ENCODE measurements at regions not wholly inside any gene's neighbourhood (a gene's known extent, or its start where the extent isn't known, plus 50 kb on each side); places are given as distances from the start of the nearest gene placed in this dataset.
"Not testable (repeated sequence)": the region's sequence is repeated elsewhere in the genome, so short reads cannot be mapped to it uniquely, and the experiment has no call there.

DNA sequence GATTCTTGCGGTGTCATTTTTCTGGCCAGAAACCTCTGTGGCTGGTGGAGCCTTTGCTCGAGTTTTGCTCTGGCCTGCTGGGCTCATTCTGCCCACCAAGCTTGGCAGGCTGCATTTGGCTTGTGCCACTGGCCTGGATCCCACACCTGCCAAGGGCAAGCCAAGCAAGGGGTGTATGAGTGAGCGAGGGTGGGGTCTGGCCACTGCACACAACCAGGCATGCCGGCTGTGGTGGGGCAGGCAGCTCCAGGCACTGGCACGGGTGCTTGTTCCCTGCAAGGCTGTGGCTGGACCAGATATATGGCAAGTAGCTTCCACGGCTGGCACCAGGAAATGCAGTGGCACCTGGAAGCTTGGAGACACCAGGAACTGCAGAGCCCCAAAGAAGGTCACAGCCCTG, 68.6 kb upstream of the PPP3CA start:
- no peak for DNase-seq

DNA sequence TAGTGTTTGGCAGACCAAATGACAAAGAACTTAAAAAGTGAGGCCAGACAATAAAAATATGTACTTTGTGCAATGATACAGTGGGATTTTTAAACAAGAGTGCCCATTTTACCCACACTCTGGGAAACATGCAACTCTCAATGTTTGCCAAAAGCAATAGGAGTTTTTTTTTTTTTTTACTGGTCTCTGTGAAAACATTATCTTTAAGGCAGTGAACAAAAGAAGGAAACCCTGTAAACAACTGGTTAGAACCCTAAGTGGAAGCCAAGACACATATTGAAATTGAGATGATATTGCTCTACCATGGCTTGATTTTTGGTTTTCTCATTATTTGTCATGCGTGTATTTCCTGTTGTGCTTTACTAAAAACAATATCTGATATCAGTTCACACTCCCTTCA, 67.2 kb upstream of the PPP3CA start:
- no peak for DNase-seq

DNA sequence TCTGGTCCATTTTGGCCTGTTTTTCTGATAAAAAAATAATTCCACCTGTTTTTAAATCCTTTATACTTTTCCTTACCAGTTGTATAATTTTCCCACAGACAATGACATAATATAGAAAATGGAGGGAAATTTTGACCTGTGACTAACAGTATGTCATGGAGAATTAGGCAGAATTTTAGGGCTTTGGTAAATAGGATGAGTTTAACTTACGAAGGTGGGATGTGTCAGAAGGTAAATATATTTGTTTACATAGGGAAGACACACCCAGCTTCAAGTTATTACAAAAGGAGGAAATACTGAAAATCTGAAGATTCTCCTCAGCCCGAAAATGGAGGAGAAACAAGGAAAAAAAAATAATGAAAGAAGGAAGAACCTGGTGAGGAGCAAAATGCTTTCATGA, 64.6 kb upstream of the PPP3CA start:
- DNase-seq: no peak

DNA sequence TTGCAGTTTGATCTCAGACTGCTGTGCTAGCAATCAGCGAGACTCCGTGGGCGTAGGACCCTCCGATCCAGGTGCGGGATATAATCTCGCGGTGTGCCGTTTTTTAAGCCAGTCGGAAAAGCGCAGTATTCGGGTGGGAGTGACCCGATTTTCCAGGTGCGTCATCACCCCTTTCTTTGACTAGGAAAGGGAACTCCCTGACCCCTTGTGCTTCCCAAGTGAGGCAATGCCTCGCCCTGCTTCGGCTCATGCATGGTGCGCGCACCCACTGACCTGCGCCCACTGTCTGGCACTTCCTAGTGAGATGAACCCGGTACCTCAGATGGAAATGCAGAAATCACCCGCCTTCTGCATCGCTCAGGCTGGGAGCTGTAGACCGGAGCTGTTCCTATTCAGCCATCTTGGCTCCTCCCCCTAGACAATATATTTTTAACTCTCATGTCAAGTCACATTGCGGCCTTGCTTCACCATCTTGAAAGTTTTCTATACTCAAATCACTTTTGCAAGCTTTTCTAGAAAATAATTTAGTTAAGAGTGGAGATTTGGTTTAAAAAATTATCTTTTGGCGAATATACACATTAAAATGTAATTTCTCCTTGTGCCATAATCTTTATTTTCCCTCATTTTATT, 64.1 kb upstream of the PPP3CA start:
- DNase-seq: not testable (repeated sequence)

DNA sequence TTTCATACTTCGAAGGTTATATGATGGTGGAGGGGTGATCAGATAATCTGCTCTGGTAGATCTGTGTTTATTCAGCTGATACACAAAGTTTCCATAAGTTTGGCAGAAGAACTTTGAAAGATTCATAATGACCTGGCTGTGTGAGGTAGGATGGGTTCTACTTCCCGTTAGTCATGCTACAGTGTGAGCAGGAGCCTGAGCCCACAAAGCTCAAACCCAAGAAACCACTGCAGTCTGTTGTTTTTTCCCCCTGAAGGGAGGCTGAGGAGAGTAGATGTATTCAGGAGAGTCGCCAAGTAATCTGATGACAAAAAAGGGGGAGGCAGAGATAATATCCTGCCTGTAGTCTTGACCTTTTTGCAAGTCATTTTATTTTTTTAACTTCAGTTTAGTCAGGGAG, 52.8 kb upstream of the PPP3CA start:
- no peak for DNase-seq

DNA sequence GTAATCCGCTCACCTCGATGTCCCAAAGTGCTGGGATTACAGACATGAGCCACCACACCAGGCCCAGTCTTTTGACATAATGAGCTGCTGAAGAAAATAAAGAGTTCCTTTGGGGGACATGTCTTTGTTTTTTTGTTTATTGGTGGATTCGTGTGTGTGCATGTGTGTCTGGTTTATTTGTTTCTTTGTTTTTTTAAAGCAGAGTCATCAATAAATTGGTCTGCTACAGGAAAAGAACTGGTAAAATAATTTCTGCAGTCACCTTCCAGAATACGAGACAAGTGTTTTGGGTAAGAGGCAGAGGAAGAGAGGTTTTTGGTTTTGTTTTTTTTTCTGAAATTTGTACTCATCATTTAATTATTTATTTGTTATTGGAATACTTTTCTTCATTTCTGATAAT, 51.5 kb upstream of the PPP3CA start:
- no peak for DNase-seq
